Glutamatergic neuron (in vitro differentiated cells): ENCODE measurements at regions not wholly inside any gene's neighbourhood (a gene's known extent, or its start where the extent isn't known, plus 50 kb on each side); places are given as distances from the start of the nearest gene placed in this dataset.

Experiments
- DNase-seq: peaks from one replicate; pipeline ENCODE4 v3.0.0; 2022
- H3K27ac Mint-ChIP-seq: one replicate; pipeline ENCODE4 v1.8.0; 2020; ENCODE audit warnings: mild to moderate bottlenecking, mixed read lengths, inconsistent platforms; ENCODE audit not compliant: unreplicated experiment
- H3K27me3 Mint-ChIP-seq: one replicate; pipeline ENCODE4 v1.8.0; 2020; ENCODE audit warnings: mild to moderate bottlenecking, moderate library complexity, mixed read lengths, inconsistent platforms; ENCODE audit not compliant: unreplicated experiment
- H3K36me3 Mint-ChIP-seq: one replicate; pipeline ENCODE4 v1.8.0; 2020; ENCODE audit warnings: mild to moderate bottlenecking, mixed read lengths, inconsistent platforms; ENCODE audit not compliant: unreplicated experiment
- H3K4me1 Mint-ChIP-seq: one replicate; pipeline ENCODE4 v1.8.0; 2020; ENCODE audit warnings: mild to moderate bottlenecking, low read depth, mixed read lengths, inconsistent platforms; ENCODE audit not compliant: unreplicated experiment
- H3K4me3 Mint-ChIP-seq: one replicate; pipeline ENCODE4 v1.8.0; 2020; ENCODE audit warnings: mild to moderate bottlenecking, mixed read lengths, inconsistent platforms; ENCODE audit not compliant: unreplicated experiment
- H3K9me3 Mint-ChIP-seq: one replicate; pipeline ENCODE4 v1.8.0; 2020; ENCODE audit warnings: mild to moderate bottlenecking, moderate library complexity, mixed read lengths, inconsistent platforms; ENCODE audit not compliant: unreplicated experiment
- CTCF ChIP-seq: fragments of 200-600 bp; sonication (generic); IDR thresholded peaks from one replicate; pipeline ENCODE4 v1.5.0; 2021; ENCODE audit not compliant: partially characterized antibody, unreplicated experiment

- Mint-ChIP-seq H3K27ac (no peak overlapping the region), H3K27me3 (no peaks in the 10 kb centered on the region), H3K4me1 (peaks cover 1% of the 10 kb centered on the region), H3K4me3 (no peak overlapping the region), H3K36me3 (no peaks in the 10 kb centered on the region), H3K9me3 (no peaks in the 10 kb centered on the region)
- DNase-seq: no peak
- TF ChIP-seq CTCF: no peak
Measured at GRCh38 chr11:91136631-91137030, 913.8 kb upstream of the CHORDC1 start.

GRCh38 chr11:91133361-91133760 is 910.5 kb upstream of the CHORDC1 start:
- TF ChIP-seq CTCF: no peak
- no peaks in the 10 kb centered on the region for H3K9me3 Mint-ChIP-seq
- H3K36me3 Mint-ChIP-seq: no peaks in the 10 kb centered on the region
- peaks cover 6% of the 10 kb centered on the region for H3K4me1 Mint-ChIP-seq
- H3K27me3 Mint-ChIP-seq: no peaks in the 10 kb centered on the region
- DNase-seq: no peak
- no peak overlapping the region for H3K27ac Mint-ChIP-seq
- H3K4me3 Mint-ChIP-seq: no peak overlapping the region

GRCh38 chr11:91129596-91129995 is 906.7 kb upstream of the CHORDC1 start:
- no peak overlapping the region for H3K27ac Mint-ChIP-seq
- no peaks in the 10 kb centered on the region for H3K9me3 Mint-ChIP-seq
- no peaks in the 10 kb centered on the region for H3K36me3 Mint-ChIP-seq
- H3K27me3 Mint-ChIP-seq: no peaks in the 10 kb centered on the region
- no peak for DNase-seq
- H3K4me1 Mint-ChIP-seq: peaks cover 12% of the 10 kb centered on the region
- no peak overlapping the region for H3K4me3 Mint-ChIP-seq
- TF ChIP-seq CTCF: no peak

- peaks cover 14% of the 10 kb centered on the region for H3K4me1 Mint-ChIP-seq
- no peak for TF ChIP-seq CTCF
- DNase-seq: no peak
Measured at GRCh38 chr11:91124363-91124762, 901.5 kb upstream of the CHORDC1 start.

GRCh38 chr11:91115116-91115515 is 892.3 kb upstream of the CHORDC1 start:
- peaks cover 3% of the 10 kb centered on the region for H3K36me3 Mint-ChIP-seq
- H3K27me3 Mint-ChIP-seq: no peaks in the 10 kb centered on the region
- no peak overlapping the region for H3K4me3 Mint-ChIP-seq
- H3K9me3 Mint-ChIP-seq: no peaks in the 10 kb centered on the region
- DNase-seq: no peak
- no peak for TF ChIP-seq CTCF
- no peak overlapping the region for H3K27ac Mint-ChIP-seq
- H3K4me1 Mint-ChIP-seq: no peaks in the 10 kb centered on the region

More at GRCh38 chr11:91124363-91124762, 901.5 kb upstream of the CHORDC1 start:
- H3K36me3 Mint-ChIP-seq: no peaks in the 10 kb centered on the region
- H3K9me3 Mint-ChIP-seq: no peaks in the 10 kb centered on the region
- no peak overlapping the region for H3K4me3 Mint-ChIP-seq
- H3K27ac Mint-ChIP-seq: no peak overlapping the region
- no peaks in the 10 kb centered on the region for H3K27me3 Mint-ChIP-seq
